K562 (cell line): ENCODE measurements at regions not wholly inside any gene's neighbourhood (a gene's known extent, or its start where the extent isn't known, plus 50 kb on each side); places are given as distances from the start of the nearest gene placed in this dataset.

Experiments used
- ATAC-seq: fragments of 200-7000 bp; cut with Tn5 transposase; 3 replicates; pipeline ENCODE4 v1.9.1; 2020; ENCODE audit warnings: moderate library complexity
- BruUV-seq: library from RNA; stranded (reverse); fragments of 400-500 nt; replicated peaks from 2 replicates; lab custom pipeline; 2021; lab: Mats Ljungman, UMichigan
- CTCF ChIA-PET: fragments of 300-600 bp; formaldehyde crosslinking; extraction: SDS; loops from one replicate; lab custom pipeline; 2021; ENCODE audit warnings: low intra/inter-chr PET ratio; lab: Yijun Ruan, JAX
- POLR2A ChIA-PET: fragments of 300-600, 350-650 bp; sonication (Branson Sonifier 250); formaldehyde crosslinking; extraction: SDS; loops from one replicate; lab custom pipeline; 2021; ENCODE audit warnings: antibody characterized with exemption, inconsistent platforms; lab: Yijun Ruan, JAX
- DNase-seq, 4 experiments: peaks; one replicate each; pipeline versions ENCODE4 v3.0.0 to v3.0.0-alpha.2; 2011 to 2018; ENCODE audit warnings: low spot score in 3 of 4, mixed read lengths in 3 of 4; ENCODE audit errors: extremely low read depth in 1 of 4
- FAIRE-seq: peaks from 2 replicates; lab custom pipeline; 2011; peaks lifted over from hg19 to GRCh38; lab: Jason Lieb, UNC
- H2AFZ ChIP-seq: 2 replicates; pipeline ENCODE4 v1.6.0; 2011; ENCODE audit warnings: low read depth, low read length, control low read depth, inconsistent platforms
- H3K27ac ChIP-seq: fragments of 200-600 bp; 3 replicates; pipeline ENCODE4 v1.8.0; 2011; ENCODE audit warnings: low read depth, mild to moderate bottlenecking, control low read depth, inconsistent platforms, low read length, moderate library complexity, mixed read lengths; ENCODE audit errors: extremely low read depth
- H3K27me3 ChIP-seq, 2 experiments: fragments of 300-600 bp in 1 of 2; 2 replicates in 1 of 2; 3 replicates in 1 of 2; pipeline versions ENCODE4 v1.6.0 to v1.8.0; 2011; ENCODE audit warnings: inconsistent platforms in 2 of 2, low read length in 2 of 2, mild to moderate bottlenecking in 1 of 2, mixed read lengths in 1 of 2, moderate library complexity in 1 of 2; ENCODE audit not compliant: control insufficient read depth in 2 of 2, insufficient read depth in 2 of 2
- H3K36me3 ChIP-seq: fragments of 300-600 bp; 3 replicates; pipeline ENCODE4 v1.8.0; 2011; ENCODE audit warnings: mild to moderate bottlenecking, low read length, inconsistent platforms; ENCODE audit not compliant: control insufficient read depth, insufficient read depth
- H3K4me1 ChIP-seq, 2 experiments: fragments of 200-600 bp in 1 of 2; replicated peaks in 1 of 2; 2 replicates in 1 of 2; 3 replicates in 1 of 2; pipeline versions ENCODE4 v1.5.1 to v1.8.0; 2011; ENCODE audit warnings: inconsistent platforms in 2 of 2, low read length in 2 of 2, mild to moderate bottlenecking in 1 of 2, mixed read lengths in 1 of 2, moderate library complexity in 1 of 2; ENCODE audit not compliant: control insufficient read depth in 2 of 2, insufficient read depth in 2 of 2
- H3K4me2 ChIP-seq: 2 replicates; pipeline ENCODE4 v1.6.1; 2011; ENCODE audit warnings: low read length, control low read depth, inconsistent platforms, mixed read lengths; ENCODE audit not compliant: insufficient read depth
- H3K4me3 ChIP-seq: fragments of 200-600 bp; sonication (generic), shearing (Covaris generic); 2 replicates; pipeline ENCODE4 v1.5.1; 2016; ENCODE audit warnings: control low read depth, inconsistent platforms
- H3K79me2 ChIP-seq: fragments of 200-600 bp; 3 replicates; pipeline ENCODE4 v1.8.0; 2011; ENCODE audit warnings: low read length, inconsistent platforms; ENCODE audit not compliant: control insufficient read depth, insufficient read depth
- H3K9ac ChIP-seq, 2 experiments: 2 replicates each; pipeline versions ENCODE4 v1.6.0 to v1.6.1; 2011; ENCODE audit warnings: low read depth in 2 of 2, low read length in 2 of 2, control low read depth in 1 of 2, inconsistent platforms in 1 of 2, mild to moderate bottlenecking in 1 of 2, mixed read lengths in 1 of 2; ENCODE audit not compliant: insufficient read depth in 1 of 2
- H3K9me1 ChIP-seq: one replicate; pipeline ENCODE4 v1.6.0; 2011; ENCODE audit warnings: inconsistent platforms, mild to moderate bottlenecking, low read length, moderate library complexity; ENCODE audit not compliant: control insufficient read depth, insufficient read depth
- H3K9me3 ChIP-seq: replicated peaks from 2 replicates; pipeline ENCODE4 v1.5.1; 2011; ENCODE audit warnings: low read depth, low read length, inconsistent platforms; ENCODE audit not compliant: control insufficient read depth, insufficient read depth
- H4K20me1 ChIP-seq: replicated peaks from 2 replicates; pipeline ENCODE4 v1.6.1; 2011; ENCODE audit warnings: low read length, inconsistent platforms, mixed read lengths; ENCODE audit not compliant: control insufficient read depth, insufficient read depth
- EP400 ChIP-seq: fragments of 450-650 bp; IDR thresholded peaks from 2 replicates; pipeline ENCODE4 v1.6.1; 2017; ENCODE audit warnings: antibody characterized with exemption, mild to moderate bottlenecking, moderate library complexity
- MYBL2 ChIP-seq, 2 experiments: fragments of 450-650 bp in 1 of 2; sonication (generic) in 1 of 2; formaldehyde crosslinking in 1 of 2; IDR thresholded peaks; 2 replicates each; pipeline versions ENCODE4 v1.6.1 to v1.8.1; 2017 to 2022; ENCODE audit warnings: borderline replicate concordance in 1 of 2, inconsistent platforms in 1 of 2, low read depth in 1 of 2, mild to moderate bottlenecking in 1 of 2, missing genetic modification reagents in 1 of 2, moderate library complexity in 1 of 2
- SAP30 ChIP-seq: fragments of 200-600 bp; sonication (generic); IDR thresholded peaks from 2 replicates; pipeline ENCODE4 v1.6.1; 2012; ENCODE audit warnings: borderline replicate concordance, low read depth, mild to moderate bottlenecking, moderate library complexity, low read length, control low read depth, inconsistent platforms; ENCODE audit not compliant: insufficient read depth, poor library complexity, severe bottlenecking
- TBP ChIP-seq: optimal IDR thresholded peaks from 2 replicates; pipeline ENCODE3; 2011; ENCODE audit warnings: low read depth, low read length, improper control_type of control experiment
- ZSCAN32 ChIP-seq: fragments of 450-650 bp; formaldehyde crosslinking; IDR thresholded peaks from 2 replicates; pipeline ENCODE4 v1.4.0; 2020; ENCODE audit warnings: mild to moderate bottlenecking, moderate library complexity
- in situ Hi-C: fragments of 300-500 bp; cut with MboI; formaldehyde crosslinking; loops from 4 replicates; pipeline ENCODE4 v1.15.0; 2018; ENCODE audit warnings: inconsistent platforms, mixed read lengths
- intact Hi-C: fragments of 100-400 bp; cut with micrococcal nuclease; formaldehyde crosslinking; loops from 2 replicates; pipeline ENCODE4 v1.14.2; 2022
- TF ChIP-seq, protein P1 (sequence below): fragments of 450-650 bp; IDR thresholded peaks from 2 replicates; pipeline ENCODE4 v1.6.1; 2018; ENCODE audit not compliant: partially characterized antibody
- TF ChIP-seq, protein P2 (sequence below): fragments of 250-450 bp; sonication (Bioruptor Pico); IDR thresholded peaks from 2 replicates; pipeline ENCODE4 v1.8.0; 2021; ENCODE audit warnings: borderline replicate concordance, mild to moderate bottlenecking, moderate library complexity; ENCODE audit not compliant: poor library complexity, severe bottlenecking
- TF ChIP-seq, protein P3 (sequence below): fragments of 450-650 bp; IDR thresholded peaks from 2 replicates; pipeline ENCODE4 v1.6.1; 2016; ENCODE audit warnings: mild to moderate bottlenecking

DNA sequence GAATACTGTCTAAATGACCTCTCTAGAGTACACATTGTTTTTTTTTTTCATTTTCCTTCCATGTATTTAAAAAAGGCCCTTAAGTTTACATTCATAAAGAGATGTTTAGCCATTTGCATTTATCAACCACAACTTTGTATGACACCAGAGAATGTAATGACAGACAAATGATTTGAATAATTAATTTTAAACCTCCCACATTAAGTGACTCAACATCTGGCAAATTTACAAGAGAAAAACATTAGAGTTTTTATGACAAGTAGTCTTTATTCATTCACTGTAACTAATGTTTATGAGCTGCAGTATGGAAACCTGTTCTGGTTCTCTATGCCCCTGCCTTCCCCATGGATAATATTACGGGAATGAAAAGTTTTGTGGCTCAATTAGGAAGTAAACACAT, 1093.8 kb upstream of the CDH9 start (continued):
- TF ChIP-seq, protein P1, sequence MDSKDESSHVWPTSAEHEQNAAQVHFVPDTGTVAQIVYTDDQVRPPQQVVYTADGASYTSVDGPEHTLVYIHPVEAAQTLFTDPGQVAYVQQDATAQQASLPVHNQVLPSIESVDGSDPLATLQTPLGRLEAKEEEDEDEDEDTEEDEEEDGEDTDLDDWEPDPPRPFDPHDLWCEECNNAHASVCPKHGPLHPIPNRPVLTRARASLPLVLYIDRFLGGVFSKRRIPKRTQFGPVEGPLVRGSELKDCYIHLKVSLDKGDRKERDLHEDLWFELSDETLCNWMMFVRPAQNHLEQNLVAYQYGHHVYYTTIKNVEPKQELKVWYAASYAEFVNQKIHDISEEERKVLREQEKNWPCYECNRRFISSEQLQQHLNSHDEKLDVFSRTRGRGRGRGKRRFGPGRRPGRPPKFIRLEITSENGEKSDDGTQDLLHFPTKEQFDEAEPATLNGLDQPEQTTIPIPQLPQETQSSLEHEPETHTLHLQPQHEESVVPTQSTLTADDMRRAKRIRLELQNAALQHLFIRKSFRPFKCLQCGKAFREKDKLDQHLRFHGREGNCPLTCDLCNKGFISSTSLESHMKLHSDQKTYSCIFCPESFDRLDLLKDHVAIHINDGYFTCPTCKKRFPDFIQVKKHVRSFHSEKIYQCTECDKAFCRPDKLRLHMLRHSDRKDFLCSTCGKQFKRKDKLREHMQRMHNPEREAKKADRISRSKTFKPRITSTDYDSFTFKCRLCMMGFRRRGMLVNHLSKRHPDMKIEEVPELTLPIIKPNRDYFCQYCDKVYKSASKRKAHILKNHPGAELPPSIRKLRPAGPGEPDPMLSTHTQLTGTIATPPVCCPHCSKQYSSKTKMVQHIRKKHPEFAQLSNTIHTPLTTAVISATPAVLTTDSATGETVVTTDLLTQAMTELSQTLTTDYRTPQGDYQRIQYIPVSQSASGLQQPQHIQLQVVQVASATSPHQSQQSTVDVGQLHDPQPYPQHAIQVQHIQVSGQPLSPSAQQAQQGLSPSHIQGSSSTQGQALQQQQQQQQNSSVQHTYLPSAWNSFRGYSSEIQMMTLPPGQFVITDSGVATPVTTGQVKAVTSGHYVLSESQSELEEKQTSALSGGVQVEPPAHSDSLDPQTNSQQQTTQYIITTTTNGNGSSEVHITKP: no peak
- TF ChIP-seq EP400 (no peak), SAP30 (no peak), TBP (no peak)
- TF ChIP-seq, all 486 proteins: peak for 0

DNA sequence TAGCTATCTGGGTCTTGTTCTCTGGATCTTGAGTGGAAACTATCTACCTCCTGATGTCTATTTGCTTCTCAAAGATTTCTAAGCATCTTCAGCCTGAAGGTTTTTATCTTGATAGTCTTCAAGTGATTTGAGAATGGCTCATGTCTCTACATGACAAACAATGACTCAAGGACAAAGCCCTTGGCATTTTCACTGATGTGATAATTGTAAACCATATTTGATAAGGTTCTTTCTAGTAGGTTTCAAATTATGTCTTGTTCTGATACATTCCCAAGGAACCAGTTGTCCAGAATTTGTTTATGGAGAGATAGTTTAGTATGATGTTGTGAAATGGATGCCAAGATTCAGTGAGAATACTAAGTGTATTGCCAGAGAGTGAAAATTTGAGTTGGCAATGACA, 1079.3 kb upstream of the CDH9 start:
- ATAC-seq (no peak), DNase-seq (no peak), FAIRE-seq (no peak)
- intact Hi-C loops (no loop called here), in situ Hi-C loops (no loop called here)
- H3K4me3 ChIP-seq: no peak overlapping the region
- no peaks in the 10 kb centered on the region for H3K36me3 ChIP-seq
- no TSS peak for BruUV-seq
- H3K27ac ChIP-seq: no peak overlapping the region
- no peak overlapping the region for H2AFZ ChIP-seq
- no peaks in the 10 kb centered on the region for H4K20me1 ChIP-seq
- peaks cover 2% of the 10 kb centered on the region; the same call in 1 of the 2 replicates for H3K9me3 ChIP-seq
- CTCF ChIA-PET: no interaction called here
- H3K27me3 ChIP-seq: no peaks in the 10 kb centered on the region
- no peaks in the 10 kb centered on the region for H3K79me2 ChIP-seq
- H3K4me1 ChIP-seq: no peaks in the 10 kb centered on the region
- no peak overlapping the region for H3K4me2 ChIP-seq
- H3K9ac ChIP-seq: no peak overlapping the region
- POLR2A ChIA-PET: no interaction called here
- H3K9me1 ChIP-seq: no peaks in the 10 kb centered on the region
- TF ChIP-seq, protein P2, sequence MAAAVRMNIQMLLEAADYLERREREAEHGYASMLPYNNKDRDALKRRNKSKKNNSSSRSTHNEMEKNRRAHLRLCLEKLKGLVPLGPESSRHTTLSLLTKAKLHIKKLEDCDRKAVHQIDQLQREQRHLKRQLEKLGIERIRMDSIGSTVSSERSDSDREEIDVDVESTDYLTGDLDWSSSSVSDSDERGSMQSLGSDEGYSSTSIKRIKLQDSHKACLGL (CRISPR knock-in tag): no peak
- TF ChIP-seq, protein P3, sequence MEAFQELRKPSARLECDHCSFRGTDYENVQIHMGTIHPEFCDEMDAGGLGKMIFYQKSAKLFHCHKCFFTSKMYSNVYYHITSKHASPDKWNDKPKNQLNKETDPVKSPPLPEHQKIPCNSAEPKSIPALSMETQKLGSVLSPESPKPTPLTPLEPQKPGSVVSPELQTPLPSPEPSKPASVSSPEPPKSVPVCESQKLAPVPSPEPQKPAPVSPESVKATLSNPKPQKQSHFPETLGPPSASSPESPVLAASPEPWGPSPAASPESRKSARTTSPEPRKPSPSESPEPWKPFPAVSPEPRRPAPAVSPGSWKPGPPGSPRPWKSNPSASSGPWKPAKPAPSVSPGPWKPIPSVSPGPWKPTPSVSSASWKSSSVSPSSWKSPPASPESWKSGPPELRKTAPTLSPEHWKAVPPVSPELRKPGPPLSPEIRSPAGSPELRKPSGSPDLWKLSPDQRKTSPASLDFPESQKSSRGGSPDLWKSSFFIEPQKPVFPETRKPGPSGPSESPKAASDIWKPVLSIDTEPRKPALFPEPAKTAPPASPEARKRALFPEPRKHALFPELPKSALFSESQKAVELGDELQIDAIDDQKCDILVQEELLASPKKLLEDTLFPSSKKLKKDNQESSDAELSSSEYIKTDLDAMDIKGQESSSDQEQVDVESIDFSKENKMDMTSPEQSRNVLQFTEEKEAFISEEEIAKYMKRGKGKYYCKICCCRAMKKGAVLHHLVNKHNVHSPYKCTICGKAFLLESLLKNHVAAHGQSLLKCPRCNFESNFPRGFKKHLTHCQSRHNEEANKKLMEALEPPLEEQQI: no peak
- no peak for TF ChIP-seq MYBL2 (IDR thresholded peaks at IDR 0.05; ENCODE audit: low read depth)
- no peak for TF ChIP-seq MYBL2 (CRISPR knock-in tag; IDR thresholded peaks at IDR 0.05; ENCODE audit: borderline replicate concordance)
- TF ChIP-seq ZSCAN32: no peak
